H7 (cell line): ENCODE measurements at regions not wholly inside any gene's neighbourhood (a gene's known extent, or its start where the extent isn't known, plus 50 kb on each side); places are given as distances from the start of the nearest gene placed in this dataset.
A peak's percentile ranks its signal among the peaks of the same experiment; 100 is the strongest.
"Not testable (repeated sequence)": the region's sequence is repeated elsewhere in the genome, so short reads cannot be mapped to it uniquely, and the experiment has no call there.

Experiments used
- DNase-seq: peaks from one replicate; pipeline ENCODE4 v3.0.0; 2012
- H3K27me3 ChIP-seq: 2 replicates; pipeline ENCODE4 v1.6.0; 2011; ENCODE audit warnings: mild to moderate bottlenecking, low read length; ENCODE audit not compliant: control insufficient read depth, insufficient read depth
- H3K36me3 ChIP-seq: replicated peaks from 2 replicates; pipeline ENCODE4 v1.5.1; 2011; ENCODE audit warnings: low read length; ENCODE audit not compliant: control insufficient read depth, insufficient read depth
- H3K4me3 ChIP-seq: 2 replicates; pipeline ENCODE4 v1.5.1; 2011; ENCODE audit warnings: low read depth, mild to moderate bottlenecking, control low read depth, low read length, moderate library complexity; ENCODE audit not compliant: insufficient read depth

GRCh38 chr1:120973836-120974235 lies 84.3 kb downstream of the PPIAL4A start:
- not testable (repeated sequence) for H3K4me3 ChIP-seq, H3K36me3 ChIP-seq, DNase-seq, H3K27me3 ChIP-seq

- H3K36me3 ChIP-seq, DNase-seq, H3K4me3 ChIP-seq, H3K27me3 ChIP-seq: not testable (repeated sequence)
These were observed 87.7 kb downstream of the PPIAL4A start for GRCh38 chr1:120977279-120977678.

GRCh38 chr1:120981489-120982094 lies 92.0 kb downstream of the PPIAL4A start:
- DNase-seq, H3K4me3 ChIP-seq, H3K36me3 ChIP-seq, H3K27me3 ChIP-seq: not testable (repeated sequence)

- not testable (repeated sequence) for DNase-seq, H3K27me3 ChIP-seq, H3K36me3 ChIP-seq, H3K4me3 ChIP-seq
These were observed 105.0 kb downstream of the PPIAL4A start for GRCh38 chr1:120994614-120995013.

- not testable (repeated sequence) for H3K36me3 ChIP-seq, DNase-seq, H3K27me3 ChIP-seq, H3K4me3 ChIP-seq
These were observed 105.5 kb downstream of the PPIAL4A start for GRCh38 chr1:120995025-120995424.

GRCh38 chr1:121001090-121001726 lies 111.6 kb downstream of the PPIAL4A start:
- not testable (repeated sequence) for H3K36me3 ChIP-seq, DNase-seq, H3K4me3 ChIP-seq, H3K27me3 ChIP-seq

- not testable (repeated sequence) for H3K27me3 ChIP-seq, DNase-seq, H3K36me3 ChIP-seq, H3K4me3 ChIP-seq
These were observed 113.7 kb downstream of the PPIAL4A start for GRCh38 chr1:121003230-121003629.

- H3K27me3 ChIP-seq, H3K36me3 ChIP-seq, DNase-seq: not testable (repeated sequence)
- H3K4me3 ChIP-seq: peak overlapping the region; percentile 10; the same call in 1 of the 2 replicates
These were observed 117.3 kb downstream of the PPIAL4A start for GRCh38 chr1:121006826-121007225.

GRCh38 chr1:121007755-121008154 lies 118.2 kb downstream of the PPIAL4A start:
- not testable (repeated sequence) for H3K4me3 ChIP-seq, H3K27me3 ChIP-seq, DNase-seq

GRCh38 chr1:121008512-121009215 lies 119.1 kb downstream of the PPIAL4A start:
- not testable (repeated sequence) for H3K27me3 ChIP-seq, H3K4me3 ChIP-seq, H3K36me3 ChIP-seq, DNase-seq

More at GRCh38 chr1:121007755-121008154, 118.2 kb downstream of the PPIAL4A start:
- H3K36me3 ChIP-seq: not testable (repeated sequence)

GRCh38 chr1:121009216-121010057 lies 119.9 kb downstream of the PPIAL4A start:
- not testable (repeated sequence) for H3K4me3 ChIP-seq, DNase-seq, H3K36me3 ChIP-seq, H3K27me3 ChIP-seq

GRCh38 chr1:121010141-121010540 lies 120.6 kb downstream of the PPIAL4A start:
- not testable (repeated sequence) for H3K36me3 ChIP-seq, H3K4me3 ChIP-seq, H3K27me3 ChIP-seq, DNase-seq

GRCh38 chr1:121013181-121013580 lies 123.6 kb downstream of the PPIAL4A start:
- DNase-seq, H3K4me3 ChIP-seq, H3K36me3 ChIP-seq, H3K27me3 ChIP-seq: not testable (repeated sequence)

GRCh38 chr1:121016182-121017028 lies 126.8 kb downstream of the PPIAL4A start:
- H3K27me3 ChIP-seq, DNase-seq, H3K4me3 ChIP-seq, H3K36me3 ChIP-seq: not testable (repeated sequence)
